ENCODE measurements at regions not wholly inside any gene's neighbourhood (a gene's known extent, or its start where the extent isn't known, plus 50 kb on each side); places are given as distances from the start of the nearest gene placed in this dataset.
"Not testable (repeated sequence)": the region's sequence is repeated elsewhere in the genome, so short reads cannot be mapped to it uniquely, and the experiment has no call there.

GRCh38 chr22:44646141-44646540, 55.9 kb upstream of the PRR5 start:
- no peak for DNase-seq (ENCODE audit: low read depth, low spot score)
- no peak overlapping the region for H3K4me3 Mint-ChIP-seq
- peaks cover 3% of the 10 kb centered on the region for H3K27me3 Mint-ChIP-seq (ENCODE audit: low read depth)
- no peaks in the 10 kb centered on the region for H3K36me3 Mint-ChIP-seq (ENCODE audit: low read depth)
- H3K4me1 Mint-ChIP-seq: peaks cover 5% of the 10 kb centered on the region
- TF ChIP-seq CTCF (conservative IDR thresholded peaks at IDR 0.05): no peak
- H3K9me3 Mint-ChIP-seq: peaks cover 3% of the 10 kb centered on the region
- H3K27ac Mint-ChIP-seq (ENCODE audit: unreplicated experiment): no peak overlapping the region

- peak overlapping the region; percentile 21 for H3K27ac Mint-ChIP-seq (ENCODE audit: unreplicated experiment)
- no peak for DNase-seq (ENCODE audit: low read depth, low spot score)
- peaks cover 3% of the 10 kb centered on the region for H3K27me3 Mint-ChIP-seq (ENCODE audit: low read depth)
- peaks cover 3% of the 10 kb centered on the region for H3K9me3 Mint-ChIP-seq
- no peaks in the 10 kb centered on the region for H3K36me3 Mint-ChIP-seq (ENCODE audit: low read depth)
- H3K4me1 Mint-ChIP-seq: peaks cover 5% of the 10 kb centered on the region
- TF ChIP-seq CTCF (conservative IDR thresholded peaks at IDR 0.05): no peak
- no peak overlapping the region for H3K4me3 Mint-ChIP-seq
Measured at GRCh38 chr22:44645531-44645930, 56.5 kb upstream of the PRR5 start.

GRCh38 chr22:44645083-44645482, 56.9 kb upstream of the PRR5 start:
- Mint-ChIP-seq H3K9me3 (peaks cover 3% of the 10 kb centered on the region), H3K4me3 (no peak overlapping the region), H3K4me1 (peaks cover 5% of the 10 kb centered on the region), H3K27me3 (ENCODE audit: low read depth) (peaks cover 2% of the 10 kb centered on the region), H3K36me3 (ENCODE audit: low read depth) (no peaks in the 10 kb centered on the region), H3K27ac (ENCODE audit: unreplicated experiment) (peak overlapping the region; percentile 21)
- TF ChIP-seq CTCF (conservative IDR thresholded peaks at IDR 0.05): no peak
- no peak for DNase-seq (ENCODE audit: low read depth, low spot score)

- H3K27ac Mint-ChIP-seq (ENCODE audit: unreplicated experiment); H3K4me3 Mint-ChIP-seq; H3K27me3 Mint-ChIP-seq (ENCODE audit: low read depth); DNase-seq (ENCODE audit: low read depth, low spot score); H3K36me3 Mint-ChIP-seq (ENCODE audit: low read depth); H3K9me3 Mint-ChIP-seq; H3K4me1 Mint-ChIP-seq: not testable (repeated sequence)
Measured at GRCh38 chr22:44643526-44644101, 58.4 kb upstream of the PRR5 start.

GRCh38 chr22:44642096-44642644, 59.8 kb upstream of the PRR5 start:
- Mint-ChIP-seq H3K27me3 (ENCODE audit: low read depth) (no peaks in the 10 kb centered on the region), H3K27ac (ENCODE audit: unreplicated experiment) (no peak overlapping the region), H3K4me1 (peaks cover 5% of the 10 kb centered on the region), H3K36me3 (ENCODE audit: low read depth) (no peaks in the 10 kb centered on the region), H3K4me3 (no peak overlapping the region), H3K9me3 (peaks cover 3% of the 10 kb centered on the region)
- no peak for TF ChIP-seq CTCF (conservative IDR thresholded peaks at IDR 0.05)
- no peak for DNase-seq (ENCODE audit: low read depth, low spot score)

GRCh38 chr22:44640618-44641155, 61.3 kb upstream of the PRR5 start:
- TF ChIP-seq CTCF (conservative IDR thresholded peaks at IDR 0.05): no peak
- H3K4me1 Mint-ChIP-seq: peaks cover 5% of the 10 kb centered on the region
- DNase-seq (ENCODE audit: low read depth, low spot score): no peak
- no peaks in the 10 kb centered on the region for H3K27me3 Mint-ChIP-seq (ENCODE audit: low read depth)
- H3K9me3 Mint-ChIP-seq: peaks cover 9% of the 10 kb centered on the region
- H3K4me3 Mint-ChIP-seq: no peak overlapping the region
- H3K36me3 Mint-ChIP-seq (ENCODE audit: low read depth): no peaks in the 10 kb centered on the region
- H3K27ac Mint-ChIP-seq (ENCODE audit: unreplicated experiment): no peak overlapping the region

All from neural crest cell (in vitro differentiated cells).